ENCODE measurements at regions not wholly inside any gene's neighbourhood (a gene's known extent, or its start where the extent isn't known, plus 50 kb on each side); places are given as distances from the start of the nearest gene placed in this dataset.
"Not testable (repeated sequence)": the region's sequence is repeated elsewhere in the genome, so short reads cannot be mapped to it uniquely, and the experiment has no call there.

DNA sequence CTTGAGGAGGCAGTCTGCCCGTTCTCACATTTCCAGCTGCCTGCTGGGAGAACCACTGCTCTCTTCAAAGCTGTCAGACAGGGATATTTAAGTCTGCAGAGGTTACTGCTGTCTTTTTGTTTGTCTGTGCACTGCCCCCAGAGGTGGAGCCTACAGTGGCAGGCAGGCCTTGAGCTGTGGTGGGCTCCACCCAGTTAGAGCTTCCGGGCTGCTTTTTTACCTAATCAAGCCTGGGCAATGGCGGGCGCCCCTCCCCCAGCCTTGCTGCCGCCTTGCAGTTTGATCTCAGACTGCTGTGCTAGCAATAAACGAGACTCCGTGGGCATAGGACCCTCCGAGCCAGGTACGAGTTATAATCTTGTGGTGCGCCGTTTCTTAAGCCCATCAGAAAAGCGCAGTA is 414.6 kb upstream of the GRIN3A start:
- TF ChIP-seq, protein P1, sequence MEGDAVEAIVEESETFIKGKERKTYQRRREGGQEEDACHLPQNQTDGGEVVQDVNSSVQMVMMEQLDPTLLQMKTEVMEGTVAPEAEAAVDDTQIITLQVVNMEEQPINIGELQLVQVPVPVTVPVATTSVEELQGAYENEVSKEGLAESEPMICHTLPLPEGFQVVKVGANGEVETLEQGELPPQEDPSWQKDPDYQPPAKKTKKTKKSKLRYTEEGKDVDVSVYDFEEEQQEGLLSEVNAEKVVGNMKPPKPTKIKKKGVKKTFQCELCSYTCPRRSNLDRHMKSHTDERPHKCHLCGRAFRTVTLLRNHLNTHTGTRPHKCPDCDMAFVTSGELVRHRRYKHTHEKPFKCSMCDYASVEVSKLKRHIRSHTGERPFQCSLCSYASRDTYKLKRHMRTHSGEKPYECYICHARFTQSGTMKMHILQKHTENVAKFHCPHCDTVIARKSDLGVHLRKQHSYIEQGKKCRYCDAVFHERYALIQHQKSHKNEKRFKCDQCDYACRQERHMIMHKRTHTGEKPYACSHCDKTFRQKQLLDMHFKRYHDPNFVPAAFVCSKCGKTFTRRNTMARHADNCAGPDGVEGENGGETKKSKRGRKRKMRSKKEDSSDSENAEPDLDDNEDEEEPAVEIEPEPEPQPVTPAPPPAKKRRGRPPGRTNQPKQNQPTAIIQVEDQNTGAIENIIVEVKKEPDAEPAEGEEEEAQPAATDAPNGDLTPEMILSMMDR (IDR thresholded peaks at IDR 0.05 in 4 of 5, conservative IDR thresholded peaks at IDR 0.05 in 1 of 5): not testable (repeated sequence)
- TF ChIP-seq POLR2A (IDR thresholded peaks at IDR 0.05): not testable (repeated sequence)
